Pancreas (tissue), 10 donors: ENCODE measurements at regions not wholly inside any gene's neighbourhood (a gene's known extent, or its start where the extent isn't known, plus 50 kb on each side); places are given as distances from the start of the nearest gene placed in this dataset.
"Not testable (repeated sequence)": the region's sequence is repeated elsewhere in the genome, so short reads cannot be mapped to it uniquely, and the experiment has no call there.

Source experiments
- ATAC-seq, 4 donors: fragments of 200-7000 bp; cut with Tn5 transposase; one replicate each; pipeline versions ENCODE4 v1.8.0 to v1.9.1; 2020; ENCODE audit warnings: mild to moderate bottlenecking in 4 of 4, moderate library complexity in 4 of 4
- DNase-seq, 6 donors: peaks; one replicate each; pipeline ENCODE4 v3.0.0-alpha.2; 2020
- FAIRE-seq: peaks from 2 replicates; lab custom pipeline; 2012; peaks lifted over from hg19 to GRCh38; lab: Jason Lieb, UNC
- H3K27ac ChIP-seq, 4 donors: fragments of 200-600 bp; sonication (generic); 1 replicate in 3 of 4; 2 replicates in 1 of 4; pipeline versions ENCODE4 v1.5.0 to v1.8.0; 2020
- H3K27me3 ChIP-seq, 4 donors: fragments of 200-600 bp; one replicate each; pipeline ENCODE4 v1.8.0; 2021
- H3K36me3 ChIP-seq, 3 donors: fragments of 200-600 bp; sonication (generic) in 1 of 3; one replicate each; pipeline versions ENCODE4 v1.5.0 to v1.8.0; 2020 to 2021
- H3K4me1 ChIP-seq, 3 donors: fragments of 200-600 bp; one replicate each; pipeline ENCODE4 v1.8.0; 2021
- H3K4me3 ChIP-seq, 4 donors: fragments of 200-600 bp; sonication (generic) in 2 of 4; one replicate each; pipeline versions ENCODE4 v1.5.0 to v1.8.0; 2020 to 2021
- H3K9me3 ChIP-seq, 4 donors: fragments of 200-600 bp; one replicate each; pipeline ENCODE4 v1.8.0; 2021
- WGBS, 2 donors: extraction: QIAGEN DNeasy Blood & Tissue Kit; methylation state at CpG; one replicate each; pipeline ENCODE4 v1.1.7; 2013; 5-methylcytosine and 5-hydroxymethylcytosine counted together
- intact Hi-C, 3 donors: fragments of 100-400 bp; cut with DNase I; formaldehyde crosslinking; loops; one replicate each; pipeline versions ENCODE4 v1.11.1 to v1.14.2; 2022
- TF ChIP-seq, protein P1 (sequence below), 4 donors: fragments of 200-600 bp; sonication (generic) in 3 of 4; IDR thresholded peaks; one replicate each; pipeline versions ENCODE4 v1.5.0 to v1.8.0; 2021; ENCODE audit warnings: antibody characterized with exemption in 4 of 4
- donor health status: healthy with polysubstance abuse.
- donor health status: DM: no; HTN: no; CAD: no; lungs with moderate emphysema.
- donor health status: DM: no; HTN: no; CAD: no.
- donor health status: control.
- donor health status: control.
- donor health status: Bipolar disorder and iron deficiency.
- donor health status: DM: yes; HTN: yes; CAD: no.
- donor health status: DM: no; HTN: no; CAD: no.
- donor health status: DM: no; HTN: no; CAD: no.
- donor health status: DM: yes; HTN: yes; CAD: no.

DNA sequence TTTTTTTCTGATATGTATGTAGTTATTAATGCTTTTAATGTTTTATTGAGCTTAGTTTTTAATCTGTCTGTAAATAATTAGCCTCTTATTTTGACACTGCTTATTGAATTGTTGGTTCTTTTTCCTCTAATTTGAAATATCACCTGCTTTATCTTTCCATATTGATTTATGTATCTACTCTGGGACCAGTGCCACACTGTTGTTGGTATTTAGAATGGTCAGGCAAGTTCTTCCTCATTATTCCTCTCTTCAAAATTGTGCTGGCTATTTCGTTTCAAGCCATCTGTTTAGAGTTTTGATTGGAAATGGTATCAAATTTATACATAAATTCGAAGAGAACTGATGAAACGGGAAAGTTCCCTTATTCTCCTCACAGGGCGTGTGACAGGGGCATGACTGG lies 96.8 kb upstream of the APP start:
- no peak overlapping the region for H3K4me3 ChIP-seq
- 28 to 33% methylated on average over 4 of the region's 4 CpGs for WGBS, 2 donors
- no peak for DNase-seq
- no peak overlapping the region for H3K27ac ChIP-seq
- H3K9me3 ChIP-seq, result no peaks in the 10 kb centered on the region
- peak in 2 of 4 donors; percentile 38 to 61 for ATAC-seq
- intact Hi-C loops, result no loop called here
- H3K27me3 ChIP-seq, result peaks cover 0 to 9% (median 1%) of the 10 kb centered on the region in 4 donors
- no peaks in the 10 kb centered on the region for H3K36me3 ChIP-seq
- H3K4me1 ChIP-seq, result peaks cover 0 to 4% (median 0%) of the 10 kb centered on the region in 3 donors
- TF ChIP-seq, protein P1, sequence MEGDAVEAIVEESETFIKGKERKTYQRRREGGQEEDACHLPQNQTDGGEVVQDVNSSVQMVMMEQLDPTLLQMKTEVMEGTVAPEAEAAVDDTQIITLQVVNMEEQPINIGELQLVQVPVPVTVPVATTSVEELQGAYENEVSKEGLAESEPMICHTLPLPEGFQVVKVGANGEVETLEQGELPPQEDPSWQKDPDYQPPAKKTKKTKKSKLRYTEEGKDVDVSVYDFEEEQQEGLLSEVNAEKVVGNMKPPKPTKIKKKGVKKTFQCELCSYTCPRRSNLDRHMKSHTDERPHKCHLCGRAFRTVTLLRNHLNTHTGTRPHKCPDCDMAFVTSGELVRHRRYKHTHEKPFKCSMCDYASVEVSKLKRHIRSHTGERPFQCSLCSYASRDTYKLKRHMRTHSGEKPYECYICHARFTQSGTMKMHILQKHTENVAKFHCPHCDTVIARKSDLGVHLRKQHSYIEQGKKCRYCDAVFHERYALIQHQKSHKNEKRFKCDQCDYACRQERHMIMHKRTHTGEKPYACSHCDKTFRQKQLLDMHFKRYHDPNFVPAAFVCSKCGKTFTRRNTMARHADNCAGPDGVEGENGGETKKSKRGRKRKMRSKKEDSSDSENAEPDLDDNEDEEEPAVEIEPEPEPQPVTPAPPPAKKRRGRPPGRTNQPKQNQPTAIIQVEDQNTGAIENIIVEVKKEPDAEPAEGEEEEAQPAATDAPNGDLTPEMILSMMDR (IDR thresholded peaks at IDR 0.05), result no peak
- FAIRE-seq, result no peak

DNA sequence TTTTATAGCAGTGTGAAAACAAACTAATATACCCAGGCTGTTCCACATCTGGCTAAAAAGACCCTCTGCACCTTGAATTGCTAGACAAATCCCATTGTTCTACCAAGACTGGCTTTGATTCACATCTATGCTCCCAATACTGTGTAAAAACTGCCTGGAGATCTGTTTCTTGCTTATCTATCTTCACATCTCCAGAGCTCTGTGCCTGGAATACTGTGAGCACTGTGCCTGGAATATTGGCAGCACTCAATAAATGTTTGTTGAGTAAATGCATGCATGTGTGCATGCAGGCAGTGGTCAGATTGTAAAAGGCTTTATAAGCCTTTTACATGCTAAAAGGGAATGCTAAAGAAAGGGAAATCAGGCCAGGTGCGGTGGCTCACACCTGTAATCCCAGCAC lies 75.5 kb upstream of the APP start:
- WGBS, 2 donors, result 98 to 100% methylated on average over 1 of the region's 1 CpG
- Histone ChIP-seq H3K4me3 (no peak overlapping the region), H3K9me3 (no peaks in the 10 kb centered on the region), H3K27me3 (no peaks in the 10 kb centered on the region), H3K4me1 (no peaks in the 10 kb centered on the region), H3K27ac (no peak overlapping the region), H3K36me3 (no peaks in the 10 kb centered on the region)
- FAIRE-seq (no peak), DNase-seq (no peak), ATAC-seq (no peak)
- TF ChIP-seq, protein P1 (IDR thresholded peaks at IDR 0.05), result no peak
- intact Hi-C loops, result no loop called here

DNA sequence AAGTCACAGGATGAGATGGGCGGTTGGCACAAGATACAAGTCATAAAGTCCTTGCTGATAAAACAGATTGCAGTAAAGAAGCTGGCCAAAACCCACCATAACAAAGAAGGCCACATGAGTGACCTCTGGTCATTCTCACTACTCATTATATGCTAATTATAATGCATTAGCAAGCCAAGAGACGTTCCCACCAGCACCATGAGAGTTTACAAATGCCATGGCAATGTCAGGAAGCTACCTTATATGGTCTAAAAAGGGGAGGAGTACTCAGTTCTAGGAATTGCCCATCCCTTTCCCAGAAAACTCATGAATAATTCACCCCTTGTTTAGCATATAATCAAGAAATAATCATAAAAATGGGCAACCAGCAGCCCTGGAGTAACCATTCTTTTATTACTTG lies 74.9 kb upstream of the APP start:
- TF ChIP-seq, protein P1 (IDR thresholded peaks at IDR 0.05), result no peak
- FAIRE-seq, result no peak
- H3K36me3 ChIP-seq, result no peaks in the 10 kb centered on the region
- intact Hi-C loops, result no loop called here
- no peak overlapping the region for H3K4me3 ChIP-seq
- no peak overlapping the region for H3K27ac ChIP-seq
- no peak for DNase-seq
- H3K4me1 ChIP-seq, result no peaks in the 10 kb centered on the region
- ATAC-seq, result no peak
- no peaks in the 10 kb centered on the region for H3K9me3 ChIP-seq
- WGBS, 2 donors, result 78 to 79% methylated on average over 2 of the region's 2 CpGs
- no peaks in the 10 kb centered on the region for H3K27me3 ChIP-seq

DNA sequence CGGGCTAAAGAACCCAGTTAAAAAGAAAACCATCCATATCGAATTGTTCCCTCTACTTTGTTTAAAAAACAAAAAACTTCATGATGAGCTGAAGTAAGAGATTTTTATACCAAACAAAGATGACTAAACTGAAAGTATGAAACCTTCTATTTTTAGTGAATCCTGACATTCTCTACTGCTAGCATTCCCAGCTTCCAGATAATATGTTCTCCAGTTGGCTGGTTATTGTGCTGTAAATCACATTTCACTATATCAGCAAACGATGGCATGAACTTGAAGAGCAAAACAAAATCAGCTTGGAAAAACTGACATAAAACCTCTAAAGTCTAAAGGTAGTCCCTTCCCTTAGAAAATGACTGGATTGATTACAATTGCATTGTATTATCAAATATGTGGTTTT lies 68.1 kb upstream of the APP start:
- Histone ChIP-seq H3K36me3 (no peaks in the 10 kb centered on the region), H3K9me3 (no peaks in the 10 kb centered on the region), H3K27ac (no peak overlapping the region), H3K4me1 (no peaks in the 10 kb centered on the region), H3K27me3 (no peaks in the 10 kb centered on the region), H3K4me3 (no peak overlapping the region)
- no peak for ATAC-seq
- intact Hi-C loops, result no loop called here
- FAIRE-seq, result no peak
- TF ChIP-seq, protein P1 (IDR thresholded peaks at IDR 0.05), result no peak
- WGBS, 2 donors, result 67 to 82% methylated on average over 3 of the region's 3 CpGs
- no peak for DNase-seq

DNA sequence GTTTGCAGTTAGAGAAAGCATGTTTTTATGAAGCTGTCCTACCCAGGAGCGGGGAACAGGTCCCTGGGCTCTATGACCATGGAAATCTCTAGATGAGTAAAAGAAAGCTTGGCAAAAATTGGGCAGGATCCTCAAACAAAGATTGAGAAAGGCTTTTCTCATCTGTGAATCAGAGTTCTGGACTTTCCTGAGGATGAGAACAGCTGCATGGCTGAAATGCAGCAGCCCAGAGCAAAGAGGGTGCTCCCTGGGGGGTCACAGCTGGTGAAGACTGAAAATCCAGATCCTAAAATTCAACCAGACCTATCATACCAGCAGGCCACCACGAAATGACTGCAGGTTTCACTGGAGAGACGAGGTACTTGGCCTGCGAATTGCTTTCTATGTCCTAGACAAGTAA lies 65.7 kb upstream of the APP start:
- H3K4me3 ChIP-seq, result no peak overlapping the region
- intact Hi-C loops, result no loop called here
- no peak for DNase-seq
- H3K27ac ChIP-seq, result no peak overlapping the region
- H3K9me3 ChIP-seq, result no peaks in the 10 kb centered on the region
- H3K4me1 ChIP-seq, result no peaks in the 10 kb centered on the region
- TF ChIP-seq, protein P1 (IDR thresholded peaks at IDR 0.05), result no peak
- H3K27me3 ChIP-seq, result no peaks in the 10 kb centered on the region
- ATAC-seq, result no peak
- H3K36me3 ChIP-seq, result no peaks in the 10 kb centered on the region
- WGBS, 2 donors, result 82 to 86% methylated on average over 4 of the region's 4 CpGs
- no peak for FAIRE-seq

DNA sequence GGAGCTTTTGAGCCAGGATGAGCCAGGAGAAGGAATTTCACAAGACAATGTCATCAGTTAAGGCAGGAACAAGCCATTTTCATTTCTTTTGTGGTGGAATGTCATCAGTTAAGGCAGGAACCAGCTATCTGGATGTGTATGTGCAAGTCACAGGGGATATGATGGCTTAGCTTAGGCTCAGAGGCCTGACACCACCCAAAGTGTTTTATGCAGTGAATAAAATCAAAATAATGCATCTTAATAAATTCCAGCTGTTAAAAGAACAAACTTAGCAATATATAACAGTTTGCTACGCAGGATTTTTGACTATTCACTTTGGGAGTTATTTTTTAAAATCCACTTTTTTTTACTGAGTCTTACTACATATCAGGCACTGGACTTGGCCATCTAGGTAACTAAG lies 62.7 kb upstream of the APP start:
- intact Hi-C loops, DNase-seq, H3K4me1 ChIP-seq, ATAC-seq, H3K4me3 ChIP-seq, H3K27me3 ChIP-seq, FAIRE-seq, H3K36me3 ChIP-seq, H3K27ac ChIP-seq, H3K9me3 ChIP-seq: not testable (repeated sequence)
- 95 to 96% methylated on average over 1 of the region's 1 CpG for WGBS, 2 donors

DNA sequence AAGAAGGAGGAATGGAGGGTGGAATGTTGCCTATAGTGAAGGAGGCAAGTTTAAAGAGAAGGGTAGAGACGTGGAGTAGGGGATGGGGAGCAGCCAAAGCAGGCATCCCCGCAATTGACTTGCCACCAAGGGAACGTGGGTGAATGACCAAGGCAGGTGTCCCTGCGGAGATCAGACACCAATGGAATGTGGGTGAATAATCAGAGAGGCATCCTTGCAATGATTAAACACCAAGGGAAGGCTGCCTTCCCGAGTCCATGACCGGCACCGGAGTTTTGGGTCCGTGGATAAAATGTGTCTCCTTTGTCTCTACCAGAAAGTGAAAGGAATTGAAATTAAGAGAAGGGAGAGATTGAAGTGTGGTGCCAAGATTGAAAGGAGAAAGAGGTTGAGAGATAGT lies 61.9 kb upstream of the APP start:
- H3K27me3 ChIP-seq, H3K27ac ChIP-seq, DNase-seq, H3K4me3 ChIP-seq, H3K9me3 ChIP-seq, FAIRE-seq, intact Hi-C loops, H3K4me1 ChIP-seq, H3K36me3 ChIP-seq, ATAC-seq: not testable (repeated sequence)
- 83 to 86% methylated on average over 8 of the region's 8 CpGs for WGBS, 2 donors
